HepG2 (cell line): ENCODE measurements at regions not wholly inside any gene's neighbourhood (a gene's known extent, or its start where the extent isn't known, plus 50 kb on each side); places are given as distances from the start of the nearest gene placed in this dataset.
"Not testable (repeated sequence)": the region's sequence is repeated elsewhere in the genome, so short reads cannot be mapped to it uniquely, and the experiment has no call there.

Source experiments
- ATAC-seq: fragments of 200-7000 bp; cut with Tn5 transposase; 3 replicates; pipeline ENCODE4 v1.9.1; 2020; ENCODE audit warnings: mild to moderate bottlenecking, moderate library complexity
- BruUV-seq: library from RNA; stranded (reverse); fragments of 400-500 nt; replicated peaks from 2 replicates; lab custom pipeline; 2021; lab: Mats Ljungman, UMichigan
- CTCF ChIA-PET: fragments of 300-600 bp; formaldehyde crosslinking; extraction: SDS; loops from one replicate; lab custom pipeline; 2021; ENCODE audit warnings: low total read pairs, inconsistent platforms, low intra/inter-chr PET ratio; lab: Yijun Ruan, JAX
- POLR2A ChIA-PET: fragments of 350-600 bp; sonication (Branson Sonifier 250); formaldehyde crosslinking; loops from one replicate; lab custom pipeline; 2020; ENCODE audit warnings: antibody characterized with exemption, inconsistent platforms; lab: Yijun Ruan, JAX
- DNase-seq: peaks from one replicate; pipeline ENCODE4 v3.0.0-alpha.2; 2015; ENCODE audit warnings: low spot score
- FAIRE-seq: peaks from 3 replicates; lab custom pipeline; 2011; peaks lifted over from hg19 to GRCh38; lab: Jason Lieb, UNC
- H2AFZ ChIP-seq: one replicate; pipeline ENCODE4 v1.6.1; 2011; ENCODE audit warnings: low read length, inconsistent platforms
- H3K27ac ChIP-seq: fragments of 300-600 bp; 3 replicates; pipeline ENCODE4 v1.8.0; 2011; ENCODE audit warnings: mixed run types, mild to moderate bottlenecking, mixed read lengths, low read length, inconsistent platforms; ENCODE audit not compliant: insufficient read depth; ENCODE audit errors: extremely low read length
- H3K27me3 ChIP-seq, 2 experiments: fragments of 200-600 bp in 1 of 2; 2 replicates in 1 of 2; 3 replicates in 1 of 2; pipeline versions ENCODE4 v1.6.0 to v1.8.0; 2011; ENCODE audit warnings: low read length in 2 of 2, mild to moderate bottlenecking in 2 of 2, moderate library complexity in 2 of 2, inconsistent platforms in 1 of 2; ENCODE audit not compliant: insufficient read depth in 2 of 2, control insufficient read depth in 1 of 2
- H3K36me3 ChIP-seq, 2 experiments: fragments of 200-600 bp in 1 of 2; replicated peaks in 1 of 2; 2 replicates in 1 of 2; 3 replicates in 1 of 2; pipeline versions ENCODE4 v1.5.1 to v1.8.0; 2011; ENCODE audit warnings: low read length in 2 of 2, inconsistent platforms in 1 of 2; ENCODE audit not compliant: insufficient read depth in 2 of 2, control insufficient read depth in 1 of 2
- H3K4me1 ChIP-seq: 2 replicates; pipeline ENCODE4 v1.5.1; 2012; ENCODE audit warnings: low read length, inconsistent platforms; ENCODE audit not compliant: insufficient read depth
- H3K4me2 ChIP-seq: 2 replicates; pipeline ENCODE4 v1.6.0; 2011; ENCODE audit warnings: low read depth, low read length, inconsistent platforms
- H3K4me3 ChIP-seq, 3 experiments: fragments of 200-600 bp in 1 of 3; sonication (generic), shearing (Covaris generic) in 1 of 3; replicated peaks in 1 of 3; 2 replicates each; pipeline ENCODE4 v1.5.1; 2011 to 2016; ENCODE audit warnings: low read length in 3 of 3, inconsistent platforms in 2 of 3, low read depth in 2 of 3, mild to moderate bottlenecking in 2 of 3, control low read depth in 1 of 3, mixed read lengths in 1 of 3; ENCODE audit not compliant: insufficient read depth in 1 of 3
- H3K79me2 ChIP-seq: one replicate; pipeline ENCODE4 v1.6.1; 2011; ENCODE audit warnings: low read length, inconsistent platforms; ENCODE audit not compliant: insufficient read depth
- H3K9ac ChIP-seq: 2 replicates; pipeline ENCODE4 v1.6.0; 2011; ENCODE audit warnings: mild to moderate bottlenecking, low read depth, low read length, inconsistent platforms; ENCODE audit not compliant: insufficient read depth
- H3K9me3 ChIP-seq: 2 replicates; pipeline ENCODE4 v1.5.1; 2012; ENCODE audit warnings: mild to moderate bottlenecking, low read length
- H4K20me1 ChIP-seq: 2 replicates; pipeline ENCODE4 v1.6.0; 2011; ENCODE audit warnings: inconsistent platforms, mild to moderate bottlenecking, low read length, moderate library complexity; ENCODE audit not compliant: insufficient read depth
- ATF4 ChIP-seq, 2 experiments: fragments of 450-650 bp in 1 of 2; sonication (generic) in 1 of 2; formaldehyde crosslinking; IDR thresholded peaks; 2 replicates each; pipeline versions ENCODE4 v1.5.0 to v1.8.0; 2020 to 2022; ENCODE audit warnings: mild to moderate bottlenecking in 1 of 2, missing genetic modification reagents in 1 of 2
- ATF7 ChIP-seq, 2 experiments: fragments of 450-650 bp in 1 of 2; sonication (generic) in 1 of 2; formaldehyde crosslinking in 1 of 2; IDR thresholded peaks; 2 replicates each; pipeline versions ENCODE4 v1.4.0 to v1.6.1; 2016 to 2020; ENCODE audit warnings: antibody characterized with exemption in 1 of 2, mild to moderate bottlenecking in 1 of 2, missing genetic modification reagents in 1 of 2
- ELF3 ChIP-seq: IDR thresholded peaks from 2 replicates; pipeline ENCODE4 v1.6.1; 2016; ENCODE audit warnings: missing genetic modification reagents, missing compliant biosample characterization
- GFI1 ChIP-seq: sonication (generic); formaldehyde crosslinking; IDR thresholded peaks from 2 replicates; pipeline ENCODE4 v1.5.0; 2020; ENCODE audit warnings: missing genetic modification reagents, mild to moderate bottlenecking, borderline replicate concordance
- HIC2 ChIP-seq: sonication (generic); formaldehyde crosslinking; IDR thresholded peaks from 2 replicates; pipeline ENCODE4 v1.9.0; 2022; ENCODE audit warnings: low read depth, missing genetic modification reagents
- RXRA ChIP-seq: sonication (generic); formaldehyde crosslinking; IDR thresholded peaks from 2 replicates; pipeline ENCODE4 v1.5.1; 2020; ENCODE audit warnings: missing genetic modification reagents
- RXRB ChIP-seq: IDR thresholded peaks from 2 replicates; pipeline ENCODE4 v1.6.1; 2016; ENCODE audit warnings: borderline replicate concordance, missing genetic modification reagents, missing compliant biosample characterization
- SAP130 ChIP-seq: IDR thresholded peaks from 2 replicates; pipeline ENCODE4 v1.6.1; 2016; ENCODE audit warnings: low read depth
- TARDBP ChIP-seq: sonication (generic); formaldehyde crosslinking; IDR thresholded peaks from 2 replicates; pipeline ENCODE4 v1.8.0; 2022; ENCODE audit warnings: mild to moderate bottlenecking, missing genetic modification reagents
- ZKSCAN8 ChIP-seq: IDR thresholded peaks from 2 replicates; pipeline ENCODE4 v1.6.1; 2016; ENCODE audit warnings: borderline replicate concordance, missing genetic modification reagents, missing compliant biosample characterization
- ZNF430 ChIP-seq: sonication (generic); formaldehyde crosslinking; IDR thresholded peaks from 2 replicates; pipeline ENCODE4 v1.9.0; 2021; ENCODE audit warnings: mild to moderate bottlenecking, missing genetic modification reagents
- ZNF644 ChIP-seq: IDR thresholded peaks from 2 replicates; pipeline ENCODE4 v1.6.1; 2016; ENCODE audit warnings: low read depth
- ZNF691 ChIP-seq: sonication (generic); formaldehyde crosslinking; IDR thresholded peaks from 2 replicates; pipeline ENCODE4 v1.4.0; 2020; ENCODE audit warnings: missing genetic modification reagents, low read depth, mild to moderate bottlenecking, borderline replicate concordance
- WGBS: methylation state at CpG from one replicate; pipeline ENCODE4 v1.1.6; 2017; ENCODE audit warnings: low lambda C conversion rate; 5-methylcytosine and 5-hydroxymethylcytosine counted together
- in situ Hi-C: cut with HindIII; loops from 2 replicates; pipeline ENCODE4 v1.10.0; 2017; ENCODE audit warnings: low pct_unique_long_range_greater_than_20kb; ENCODE audit not compliant: extremely low pct_ligation_motif_present
- intact Hi-C: fragments of 100-400 bp; cut with micrococcal nuclease; formaldehyde crosslinking; loops from one replicate; pipeline ENCODE4 v1.10.0; 2022; ENCODE audit not compliant: unreplicated experiment

GRCh38 chr16:88237761-88238415 is 144.9 kb upstream of the ZNF469 start:
- H3K4me3 ChIP-seq, intact Hi-C loops, H3K36me3 ChIP-seq, BruUV-seq, FAIRE-seq, CTCF ChIA-PET, H4K20me1 ChIP-seq, DNase-seq, H3K79me2 ChIP-seq, H3K27me3 ChIP-seq, H3K9ac ChIP-seq, in situ Hi-C loops, POLR2A ChIA-PET, H2AFZ ChIP-seq, ATAC-seq, H3K9me3 ChIP-seq: not testable (repeated sequence)
- Histone ChIP-seq H3K4me1 (peaks cover 71% of the 10 kb centered on the region), H3K4me2 (peak overlapping the region; percentile 34), H3K27ac (peak overlapping the region; percentile 12)
- TF ChIP-seq ATF4 (CRISPR knock-in tag; IDR thresholded peaks at IDR 0.05) = 0 out of 4 replicates have a peak, but pooled peaks of 1 of the 2 experiments have one; percentile 16
- 82% methylated on average over 10 of the region's 10 CpGs for WGBS

- H3K27me3 ChIP-seq; H3K9me3 ChIP-seq; H3K9ac ChIP-seq; H4K20me1 ChIP-seq; CTCF ChIA-PET; BruUV-seq; H2AFZ ChIP-seq; H3K79me2 ChIP-seq; H3K36me3 ChIP-seq; H3K4me3 ChIP-seq; in situ Hi-C loops; POLR2A ChIA-PET; intact Hi-C loops; TF ChIP-seq ATF7 (CRISPR knock-in tag; IDR thresholded peaks at IDR 0.05): not testable (repeated sequence)
- peak; percentile 96 for DNase-seq
- FAIRE-seq = peak; percentile 100
- Histone ChIP-seq H3K4me2 (peak overlapping the region; percentile 34), H3K27ac (peak overlapping the region; percentile 12), H3K4me1 (peaks cover 65% of the 10 kb centered on the region)
- ATAC-seq = peak; percentile 70
- 4% methylated on average over 6 of the region's 8 CpGs for WGBS
- TF ChIP-seq ZKSCAN8 (CRISPR knock-in tag) (peak; percentile 57; the same call in 1 of the 2 replicates), HIC2 (CRISPR knock-in tag) (peak; percentile 44; the same call in 1 of the 2 replicates), ELF3 (peak; percentile 76), TARDBP (0 out of 2 replicates have a peak, but pooled peaks have one; percentile 42), ZNF644 (CRISPR knock-in tag) (peak; percentile 26; the same call in 1 of the 2 replicates), ZNF430 (0 out of 2 replicates have a peak, but pooled peaks have one; percentile 39), SAP130 (CRISPR knock-in tag) (peak; percentile 81), ZNF691 (CRISPR knock-in tag) (0 out of 2 replicates have a peak, but pooled peaks have one; percentile 39), RXRB (CRISPR knock-in tag) (peak; percentile 92), RXRA (peak; percentile 93), ATF7 (IDR thresholded peaks at IDR 0.05) (0 out of 2 replicates have a peak, but pooled peaks have one; percentile 12), GFI1 (CRISPR knock-in tag) (peak; percentile 66; the same call in 1 of the 2 replicates)
Observed at GRCh38 chr16:88238732-88239274, 144.0 kb upstream of the ZNF469 start.
